ENCODE measurements at regions not wholly inside any gene's neighbourhood (a gene's known extent, or its start where the extent isn't known, plus 50 kb on each side); places are given as distances from the start of the nearest gene placed in this dataset.

GRCh38 chr12:98090731-98091130 is 424.7 kb upstream of the TMPO start:
- TF ChIP-seq POLR2A (IDR thresholded peaks at IDR 0.05) = no peak
- no peak for TF ChIP-seq CTCF (IDR thresholded peaks at IDR 0.05)

All from breast epithelium (tissue), 3 donors.